ENCODE measurements at regions not wholly inside any gene's neighbourhood (a gene's known extent, or its start where the extent isn't known, plus 50 kb on each side); places are given as distances from the start of the nearest gene placed in this dataset.

GRCh38 chr3:194931865-194932264 lies 246.2 kb downstream of the FAM43A start:
- TF ChIP-seq REST (tag by site-specific recombination; IDR thresholded peaks at IDR 0.05), result no peak
- TF ChIP-seq ZNF221 (tag by site-specific recombination; IDR thresholded peaks at IDR 0.05; ENCODE audit: borderline replicate concordance), result no peak
- no peak for TF ChIP-seq ZEB2 (tag by site-specific recombination; IDR thresholded peaks at IDR 0.05)
